HG03097 (cell line): ENCODE measurements at regions not wholly inside any gene's neighbourhood (a gene's known extent, or its start where the extent isn't known, plus 50 kb on each side); places are given as distances from the start of the nearest gene placed in this dataset.

ENCODE experiments used
- ATAC-seq: cut with Tn5 transposase; IDR thresholded peaks from one replicate; pipeline ENCODE4 v1.9.1; 2021; ENCODE audit not compliant: unreplicated experiment, low FRiP score

DNA sequence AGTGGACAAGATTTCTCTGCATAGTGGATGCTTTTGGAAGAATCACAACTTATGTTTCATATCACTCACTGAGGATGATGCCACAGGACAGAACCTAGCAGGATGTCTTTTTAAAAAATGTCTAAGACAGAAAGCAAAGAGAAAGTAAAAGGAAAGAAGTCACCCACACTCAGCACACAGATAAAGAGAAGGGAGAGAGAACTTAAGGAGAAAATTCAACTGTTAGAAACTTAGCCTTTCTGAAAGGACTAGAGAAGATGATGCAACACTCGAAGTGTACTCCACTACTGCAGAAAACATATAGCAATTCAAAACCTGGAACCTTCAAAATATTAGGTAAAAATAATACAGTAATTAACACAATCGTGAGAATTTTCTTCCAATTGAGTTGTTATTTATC is 52.8 kb upstream of the STK26 start:
- ATAC-seq, result no peak
